ENCODE measurements at regions not wholly inside any gene's neighbourhood (a gene's known extent, or its start where the extent isn't known, plus 50 kb on each side); places are given as distances from the start of the nearest gene placed in this dataset.

DNA sequence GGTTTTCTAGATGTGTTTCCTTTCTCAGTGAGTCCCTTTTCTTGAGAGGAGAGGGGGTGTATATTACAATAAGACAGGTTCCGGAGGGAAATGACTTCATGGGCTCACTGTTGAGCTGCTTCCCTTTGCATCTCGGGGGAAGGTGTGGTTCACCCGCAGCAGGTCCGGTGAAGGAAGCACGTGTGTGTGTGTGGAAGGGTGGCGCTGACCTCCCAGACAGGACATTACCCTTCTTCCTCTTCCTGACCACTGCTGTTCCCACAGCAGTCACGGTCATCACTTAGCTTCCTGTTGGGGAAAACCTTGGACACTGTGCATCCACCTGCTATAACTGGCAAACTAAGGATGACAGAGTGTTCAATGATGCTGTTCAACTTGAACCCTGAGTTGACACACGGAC, 83.6 kb downstream of the PLEKHG1 start:
- TF ChIP-seq, protein P1, sequence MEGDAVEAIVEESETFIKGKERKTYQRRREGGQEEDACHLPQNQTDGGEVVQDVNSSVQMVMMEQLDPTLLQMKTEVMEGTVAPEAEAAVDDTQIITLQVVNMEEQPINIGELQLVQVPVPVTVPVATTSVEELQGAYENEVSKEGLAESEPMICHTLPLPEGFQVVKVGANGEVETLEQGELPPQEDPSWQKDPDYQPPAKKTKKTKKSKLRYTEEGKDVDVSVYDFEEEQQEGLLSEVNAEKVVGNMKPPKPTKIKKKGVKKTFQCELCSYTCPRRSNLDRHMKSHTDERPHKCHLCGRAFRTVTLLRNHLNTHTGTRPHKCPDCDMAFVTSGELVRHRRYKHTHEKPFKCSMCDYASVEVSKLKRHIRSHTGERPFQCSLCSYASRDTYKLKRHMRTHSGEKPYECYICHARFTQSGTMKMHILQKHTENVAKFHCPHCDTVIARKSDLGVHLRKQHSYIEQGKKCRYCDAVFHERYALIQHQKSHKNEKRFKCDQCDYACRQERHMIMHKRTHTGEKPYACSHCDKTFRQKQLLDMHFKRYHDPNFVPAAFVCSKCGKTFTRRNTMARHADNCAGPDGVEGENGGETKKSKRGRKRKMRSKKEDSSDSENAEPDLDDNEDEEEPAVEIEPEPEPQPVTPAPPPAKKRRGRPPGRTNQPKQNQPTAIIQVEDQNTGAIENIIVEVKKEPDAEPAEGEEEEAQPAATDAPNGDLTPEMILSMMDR (IDR thresholded peaks at IDR 0.05): no peak
- TF ChIP-seq POLR2A (IDR thresholded peaks at IDR 0.05) (peak in 1 of 4 donors; percentile 34), EP300 (IDR thresholded peaks at IDR 0.05) (peak; percentile 82 to 98 (median 98))
